HG03108 (cell line): ENCODE measurements at regions not wholly inside any gene's neighbourhood (a gene's known extent, or its start where the extent isn't known, plus 50 kb on each side); places are given as distances from the start of the nearest gene placed in this dataset.

Source experiments
- ATAC-seq: cut with Tn5 transposase; IDR thresholded peaks from one replicate; pipeline ENCODE4 v1.9.1; 2021; ENCODE audit warnings: moderate library complexity; ENCODE audit not compliant: unreplicated experiment

DNA sequence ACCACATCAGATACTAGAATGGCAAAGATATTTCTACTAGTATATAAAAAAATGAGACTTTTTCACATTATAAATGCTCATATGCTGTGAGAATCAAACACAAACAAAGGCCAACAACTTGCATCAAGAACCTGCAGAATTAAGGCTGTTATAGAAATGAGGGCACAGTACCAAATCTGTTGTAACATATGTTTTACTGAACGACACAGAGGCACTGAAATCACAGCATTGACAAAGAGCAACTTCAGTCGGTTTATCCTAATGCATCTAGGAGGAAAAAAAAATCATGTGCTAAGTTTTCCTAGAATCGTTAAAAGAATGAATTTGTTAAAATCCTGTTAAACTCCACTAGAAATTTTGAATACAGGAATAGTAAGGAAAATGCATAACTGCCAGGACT, 617.4 kb upstream of the NETO1 start:
- ATAC-seq = no peak

DNA sequence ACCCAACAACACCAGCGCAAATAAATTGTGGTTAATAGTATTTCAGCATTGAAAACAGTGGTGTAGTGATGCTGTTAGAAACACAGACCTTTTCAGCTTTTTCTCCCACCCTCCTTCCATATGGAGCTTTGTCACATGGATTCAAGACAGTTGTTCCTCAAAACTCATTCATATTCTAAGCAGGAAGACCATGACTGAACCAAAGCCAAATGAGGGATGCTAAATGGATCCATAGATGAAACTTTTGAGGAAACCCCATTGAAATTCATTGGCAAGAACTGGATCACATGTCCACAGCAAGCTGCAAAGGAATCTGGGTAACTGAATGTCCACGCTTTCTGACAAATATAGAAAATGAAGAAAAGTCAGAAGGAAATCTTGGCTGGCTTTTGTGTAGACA, 615.1 kb upstream of the NETO1 start:
- no peak for ATAC-seq

DNA sequence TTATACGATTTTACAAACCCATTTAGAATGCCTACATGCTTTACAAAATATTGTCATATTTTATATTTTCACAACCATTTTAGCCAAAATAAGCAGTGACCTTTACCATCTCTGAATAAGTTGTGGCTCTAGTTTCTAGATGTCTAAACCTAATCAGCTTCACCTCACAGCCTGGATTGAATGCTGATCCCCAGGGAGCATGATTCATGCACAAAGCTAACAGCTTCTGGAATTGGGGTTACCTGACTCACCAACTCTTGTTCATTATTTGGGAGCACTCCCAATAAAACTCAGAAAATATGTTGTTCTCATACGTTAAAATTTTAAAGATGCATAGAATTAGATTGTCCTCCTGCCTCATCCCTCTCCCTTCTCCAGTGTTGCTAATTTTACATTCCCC, 611.7 kb upstream of the NETO1 start:
- ATAC-seq = no peak

DNA sequence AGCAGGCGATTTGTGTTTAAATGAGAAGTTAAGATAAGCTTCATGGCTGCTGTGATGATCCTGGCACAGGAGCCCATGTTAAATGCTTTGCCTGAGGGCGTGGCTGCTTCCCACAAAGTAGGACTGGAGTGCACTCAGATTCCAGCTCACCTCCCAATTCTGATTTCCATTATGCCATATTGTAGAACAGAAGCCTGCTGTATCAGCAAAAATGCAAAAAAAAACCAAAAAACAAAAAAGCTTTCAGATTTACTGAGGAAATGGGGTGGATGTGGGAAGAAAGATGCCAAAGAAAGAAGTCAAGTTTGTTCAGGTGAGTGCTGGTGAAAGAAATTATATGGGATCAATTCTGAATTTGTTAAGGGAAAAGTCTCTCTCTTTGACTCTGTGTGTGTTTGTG, 610.4 kb upstream of the NETO1 start:
- no peak for ATAC-seq

DNA sequence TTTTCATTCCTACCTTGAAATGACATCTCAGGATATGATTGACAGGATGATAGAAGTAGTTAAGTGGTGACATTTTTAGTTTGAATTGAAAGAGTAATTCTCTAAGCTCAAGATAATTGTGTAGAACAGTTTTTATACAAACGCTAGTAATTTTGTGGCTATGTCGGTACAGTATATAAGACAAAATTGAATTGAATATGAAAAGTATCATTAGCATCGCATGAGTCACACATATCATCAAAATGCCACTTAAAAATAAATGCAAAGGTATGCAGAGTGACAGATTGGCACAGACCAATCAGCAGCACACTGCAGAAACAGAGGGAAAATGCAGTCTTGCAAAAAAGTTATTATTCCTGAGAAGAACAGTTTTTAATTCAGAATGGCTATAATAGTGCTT, 608.2 kb upstream of the NETO1 start:
- ATAC-seq = no peak

DNA sequence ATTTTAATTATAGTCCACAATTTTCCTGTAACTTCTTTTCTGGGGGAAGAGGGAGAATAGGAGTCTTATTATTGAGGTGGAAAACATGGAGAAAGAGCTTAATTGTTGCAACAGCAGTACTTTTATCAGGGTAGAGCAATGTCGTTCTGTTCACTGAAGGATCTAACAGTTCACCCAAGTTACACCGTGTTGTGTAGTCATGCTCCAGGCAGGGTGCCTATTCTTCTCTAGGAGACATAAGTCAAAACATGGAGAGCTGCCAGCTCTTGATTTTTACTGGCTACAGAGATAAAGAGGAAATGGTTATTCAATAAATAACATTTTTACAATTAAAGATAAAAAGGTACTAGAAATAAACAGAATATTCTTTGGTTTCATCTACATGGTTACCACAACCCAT, 594.3 kb upstream of the NETO1 start:
- ATAC-seq = no peak

DNA sequence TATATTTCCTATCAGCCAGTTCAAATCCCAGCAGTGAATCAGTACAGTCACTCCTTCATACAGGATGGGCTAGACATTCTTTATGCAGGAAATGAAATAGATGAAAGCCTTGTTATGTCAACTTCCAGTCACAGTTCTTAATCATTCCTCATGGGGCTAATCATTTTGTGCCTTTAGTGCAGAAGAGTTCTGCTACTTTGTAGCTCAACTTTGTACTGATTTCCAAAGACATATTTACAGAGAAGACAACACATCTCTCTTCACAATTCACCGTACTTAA, 593.9 kb upstream of the NETO1 start:
- ATAC-seq = no peak

DNA sequence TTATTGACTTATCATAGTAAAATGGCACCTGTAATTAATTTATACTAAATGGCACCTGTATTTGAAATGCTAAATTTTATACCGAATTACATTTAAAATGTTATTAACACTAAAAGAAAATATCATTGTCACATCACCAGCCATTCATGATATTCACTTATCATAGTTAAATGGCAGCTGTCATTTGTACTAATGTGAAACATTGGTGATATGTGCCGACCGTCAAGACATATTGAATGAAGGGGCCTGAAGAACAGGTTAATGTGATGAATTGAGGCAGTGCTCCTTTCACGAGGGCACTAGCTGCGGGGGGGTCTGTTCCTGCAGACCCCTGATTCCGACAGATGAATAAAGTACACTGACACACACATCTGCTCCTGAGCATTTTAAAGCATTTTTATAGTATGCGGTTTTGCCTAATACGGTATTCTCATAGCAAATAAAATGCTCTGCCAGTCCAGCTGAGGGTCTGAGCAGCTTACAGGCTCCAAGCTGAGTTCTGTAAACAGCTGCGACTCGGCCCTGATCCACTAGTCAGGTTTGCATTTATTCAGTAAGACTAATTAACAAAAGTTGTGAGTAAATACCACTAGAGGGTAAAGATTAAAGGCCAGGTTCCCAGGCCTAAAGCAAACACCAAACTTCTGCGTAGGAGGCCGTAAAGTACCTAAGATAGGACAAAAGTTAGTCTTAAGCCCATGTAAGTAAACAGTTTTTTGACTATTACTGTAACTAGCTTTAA, 593.4 kb upstream of the NETO1 start:
- ATAC-seq = no peak

DNA sequence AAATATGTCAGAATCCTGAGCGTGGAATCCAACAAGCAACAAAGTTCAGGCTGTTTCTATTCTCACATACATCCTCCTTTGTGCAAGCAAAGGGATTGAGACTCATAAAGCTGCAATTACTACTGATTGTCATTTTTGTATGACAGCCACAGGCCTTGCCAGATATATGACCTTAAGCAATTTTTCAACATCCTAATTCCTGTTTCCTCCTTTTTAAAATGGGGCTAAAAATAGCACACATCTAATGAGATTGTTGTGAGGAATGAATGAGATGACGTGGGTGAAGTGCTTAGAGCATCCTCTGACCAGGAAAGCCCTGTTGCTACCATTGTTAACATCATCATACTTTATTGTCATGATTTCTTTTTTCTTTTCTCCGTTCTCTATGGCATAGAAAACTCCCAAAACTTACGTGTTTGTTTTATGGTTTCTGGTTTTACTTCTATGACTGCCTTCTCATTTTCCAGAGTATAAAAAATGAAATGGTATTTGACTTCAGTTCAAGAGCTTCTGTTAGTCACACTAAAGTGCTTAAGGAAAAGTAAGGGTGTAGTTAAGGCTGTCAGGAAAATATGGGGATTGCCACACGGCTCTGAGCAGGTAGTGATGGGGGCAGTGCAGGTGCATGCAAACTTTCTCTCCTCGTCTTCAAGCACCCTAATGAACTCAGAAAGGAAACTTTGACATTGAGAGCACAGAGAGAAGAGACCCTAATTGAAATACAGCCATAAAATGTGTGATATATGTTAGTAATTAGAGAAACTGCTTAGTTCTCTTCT, 590.6 kb upstream of the NETO1 start:
- ATAC-seq = no peak

DNA sequence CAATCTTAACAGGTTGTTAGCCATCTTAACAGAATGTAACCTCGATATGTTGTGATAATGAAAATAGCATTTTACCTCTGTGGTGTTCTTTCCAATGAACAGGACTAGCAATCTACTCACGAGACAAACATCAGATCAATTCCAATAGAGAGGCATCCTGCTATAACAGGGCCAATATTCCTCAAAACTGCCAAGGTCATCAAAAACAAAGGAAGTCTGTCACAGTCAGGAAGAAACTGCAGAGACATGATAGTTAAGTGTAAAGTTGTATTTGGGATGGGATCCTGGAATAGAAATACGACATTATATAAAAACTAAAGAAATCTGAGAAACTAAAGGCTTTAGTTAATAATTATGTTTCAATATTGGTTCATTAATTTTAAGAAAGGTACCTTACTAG, 588.9 kb upstream of the NETO1 start:
- no peak for ATAC-seq

DNA sequence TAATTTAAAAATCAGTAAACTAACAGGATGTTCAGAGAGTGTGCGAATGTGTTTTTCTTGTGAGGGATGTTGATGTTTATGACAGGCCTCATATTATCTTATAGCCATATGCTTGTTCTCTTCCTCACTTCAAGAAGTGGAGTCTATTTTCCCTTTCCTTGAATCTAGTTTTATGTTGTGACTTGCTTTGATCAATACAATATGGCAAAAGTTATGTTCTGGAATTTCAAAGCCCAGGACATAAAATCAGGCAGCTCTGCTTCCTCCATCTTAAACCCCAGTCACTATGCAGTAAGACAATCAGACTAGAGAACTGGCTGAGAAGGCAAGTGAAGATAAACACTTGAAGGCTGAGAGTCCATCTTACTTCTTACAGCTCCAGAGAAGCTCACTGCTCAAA, 585.1 kb upstream of the NETO1 start:
- no peak for ATAC-seq

DNA sequence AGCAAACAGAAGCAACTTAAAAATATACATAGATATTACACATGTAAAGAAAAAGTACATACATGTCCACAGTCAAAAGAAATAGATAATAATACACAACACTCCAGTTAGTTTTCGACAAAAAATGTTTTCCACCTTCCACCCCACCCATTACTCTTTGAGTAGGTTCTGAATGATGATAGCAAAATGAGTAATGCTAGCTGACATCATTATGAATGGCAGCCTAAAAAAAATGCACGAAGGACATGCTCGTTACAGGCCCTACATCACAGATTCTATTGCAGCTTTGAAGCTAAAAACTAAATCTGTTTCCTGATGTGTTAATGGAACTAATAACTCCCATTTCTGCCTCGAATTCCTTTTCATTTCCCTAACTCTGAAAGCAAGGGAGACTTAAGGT, 578.7 kb upstream of the NETO1 start:
- no peak for ATAC-seq

DNA sequence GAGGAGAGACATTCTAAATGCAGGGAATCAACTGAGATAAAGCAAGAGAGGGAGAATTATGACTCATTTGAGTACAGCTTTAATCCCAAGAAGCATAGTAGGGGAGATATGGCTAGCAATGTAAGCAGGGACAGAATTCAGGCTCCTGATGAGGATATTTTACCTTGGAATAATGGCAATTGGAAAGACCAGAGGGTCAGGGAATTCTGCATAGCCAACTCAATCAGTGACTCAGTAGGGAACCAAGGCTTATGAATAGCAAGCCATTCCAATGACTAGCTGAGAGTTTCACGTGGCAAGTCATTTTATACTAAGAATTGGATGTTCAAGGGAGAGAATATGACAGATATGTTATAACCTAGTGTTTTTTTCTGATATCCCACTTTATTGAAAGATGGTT, 563.8 kb upstream of the NETO1 start:
- no peak for ATAC-seq

DNA sequence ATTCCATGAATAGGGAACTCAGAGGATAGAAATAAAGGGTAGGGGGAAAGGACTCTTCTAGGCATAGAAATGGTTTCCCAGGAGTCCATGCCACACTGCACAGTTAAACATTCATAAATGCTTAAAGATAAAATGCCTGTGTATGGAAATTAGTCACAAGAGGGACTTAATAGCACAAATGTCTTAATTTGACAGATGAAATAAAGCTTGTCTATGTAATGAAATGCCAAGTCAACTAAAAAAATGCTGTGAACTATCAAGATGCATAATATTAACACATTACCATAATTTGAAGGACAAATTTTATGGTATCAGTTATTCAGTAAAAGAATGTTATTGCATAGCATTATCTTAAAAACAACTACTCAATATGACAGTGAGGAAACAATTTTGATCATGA, 553.2 kb upstream of the NETO1 start:
- ATAC-seq = no peak

DNA sequence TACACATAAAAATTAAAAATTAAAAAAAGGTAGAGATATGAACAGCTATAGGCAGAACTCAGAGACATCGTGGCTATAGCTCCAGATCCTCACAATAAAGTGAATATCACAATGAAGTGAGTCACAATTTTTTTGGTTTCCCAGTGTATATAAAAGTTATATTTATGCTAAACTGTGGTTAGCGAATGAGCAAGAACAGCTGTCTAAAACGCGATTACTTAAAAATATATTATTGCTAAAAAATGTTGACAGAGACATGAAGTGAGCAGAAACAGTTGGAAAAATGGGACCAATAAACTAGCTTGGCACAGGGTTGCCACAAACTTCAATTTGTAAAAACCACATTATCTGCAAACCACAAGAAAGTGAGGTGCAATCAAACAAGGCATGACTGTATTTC, 551.7 kb upstream of the NETO1 start:
- ATAC-seq = no peak

DNA sequence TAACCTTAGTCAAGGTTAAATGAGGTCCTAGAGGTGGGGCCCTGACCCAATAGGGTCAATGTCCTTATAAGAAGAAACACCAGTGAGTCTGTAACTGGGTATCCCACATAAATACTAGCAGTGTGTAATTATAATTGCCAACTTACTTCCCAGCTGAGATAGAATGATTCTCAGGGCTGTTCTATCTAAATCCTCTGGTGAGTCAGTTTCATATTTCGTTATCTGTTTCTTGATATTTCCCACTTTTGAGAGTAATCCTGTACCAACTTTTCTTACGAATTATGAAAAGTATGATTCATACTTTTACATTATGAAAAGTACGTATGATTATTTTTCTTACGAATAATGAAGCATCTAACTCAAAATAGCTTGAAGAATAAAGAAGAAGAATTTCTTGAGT, 546.8 kb upstream of the NETO1 start:
- ATAC-seq = no peak

DNA sequence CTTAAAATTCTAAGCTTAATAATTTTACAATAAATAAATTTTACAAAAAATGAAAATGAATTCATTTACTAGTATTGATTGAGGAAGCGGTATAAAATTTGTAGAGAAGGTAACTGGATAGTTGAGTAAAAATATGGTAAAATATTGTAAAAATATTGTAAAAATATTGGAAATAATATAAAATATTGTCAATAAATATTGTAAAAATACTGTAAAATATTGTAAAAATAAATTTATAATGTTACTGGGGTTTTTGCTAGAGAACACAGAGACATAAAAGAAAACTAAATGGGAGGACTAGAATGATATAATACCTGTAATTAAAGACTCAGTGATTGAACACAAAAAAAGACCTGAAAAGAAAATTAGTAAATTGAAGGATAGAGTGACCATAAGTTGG, 546.3 kb upstream of the NETO1 start:
- ATAC-seq = no peak

DNA sequence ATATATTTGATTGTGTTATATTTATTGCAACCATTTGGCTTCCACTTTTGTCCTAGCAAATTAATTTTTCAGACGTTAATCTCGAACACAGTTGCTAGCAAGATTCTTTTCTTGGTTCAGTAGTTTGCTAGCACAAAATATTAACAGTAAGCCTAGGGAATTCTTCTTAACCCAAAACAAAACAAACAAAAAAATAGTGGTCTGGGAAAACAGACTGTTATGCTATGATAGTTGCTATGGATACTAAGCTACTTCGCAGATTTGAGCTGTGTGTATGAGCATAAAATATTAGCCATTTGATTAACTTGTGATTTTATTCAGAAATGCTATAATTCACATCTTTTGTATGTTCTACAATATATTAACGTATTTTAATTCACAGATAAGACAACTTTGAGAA, 541.5 kb upstream of the NETO1 start:
- no peak for ATAC-seq

DNA sequence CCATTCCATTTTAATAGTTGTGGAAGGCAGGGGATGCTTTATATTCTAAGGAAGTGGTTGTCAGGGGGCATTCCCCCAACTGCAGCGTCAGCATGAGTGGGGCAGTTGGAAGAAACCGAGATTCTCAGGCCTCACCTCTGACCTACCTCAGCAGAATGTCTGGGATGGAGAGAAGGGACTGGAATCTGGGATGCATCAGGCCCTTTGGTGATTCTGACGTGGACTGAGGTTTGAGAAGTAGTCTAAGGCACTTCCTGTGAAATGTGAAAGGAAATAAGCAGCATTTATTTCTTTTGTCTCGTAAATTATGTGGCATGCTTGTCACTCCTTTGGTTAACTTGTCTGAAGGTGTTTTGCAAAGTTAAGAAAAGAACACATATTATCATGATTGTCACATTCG, 540.7 kb upstream of the NETO1 start:
- ATAC-seq = no peak

DNA sequence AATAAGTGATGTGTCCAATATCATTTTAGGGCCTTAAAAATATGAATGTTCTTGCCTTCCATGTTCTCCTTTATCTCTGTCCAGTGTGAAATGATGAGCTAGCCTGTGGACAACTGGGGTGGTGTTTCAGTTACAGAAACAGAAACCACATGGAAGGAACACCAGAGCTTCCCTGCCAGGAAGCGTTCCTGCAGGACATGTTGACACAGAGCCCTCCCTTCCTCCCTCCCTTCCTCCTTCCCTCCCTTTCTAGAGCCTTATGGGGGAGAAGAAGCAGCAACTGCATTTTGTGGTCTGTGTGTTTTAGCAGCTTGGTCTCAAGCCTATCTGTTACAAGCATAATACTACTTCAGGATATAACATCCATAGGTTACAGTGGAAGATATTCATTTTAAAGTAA, 539.7 kb upstream of the NETO1 start:
- no peak for ATAC-seq

DNA sequence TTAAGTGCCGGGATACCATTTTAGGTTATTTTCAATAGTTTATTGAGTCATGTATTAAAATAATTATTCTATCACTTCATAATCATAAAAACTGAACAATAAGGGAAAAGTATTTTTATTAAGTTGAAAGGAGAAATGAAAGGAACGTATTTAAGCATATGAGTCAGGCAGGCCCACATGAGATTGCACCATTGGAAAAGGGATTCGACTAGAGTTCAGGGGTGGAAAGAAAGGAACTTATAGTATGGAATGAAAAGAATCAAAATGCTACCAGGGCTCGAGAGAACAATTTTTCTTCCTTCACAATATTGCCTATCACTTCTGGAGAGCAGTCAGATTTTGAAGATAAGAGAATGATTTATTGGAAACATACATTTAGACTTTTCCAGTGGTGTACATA, 516.5 kb upstream of the NETO1 start:
- no peak for ATAC-seq

DNA sequence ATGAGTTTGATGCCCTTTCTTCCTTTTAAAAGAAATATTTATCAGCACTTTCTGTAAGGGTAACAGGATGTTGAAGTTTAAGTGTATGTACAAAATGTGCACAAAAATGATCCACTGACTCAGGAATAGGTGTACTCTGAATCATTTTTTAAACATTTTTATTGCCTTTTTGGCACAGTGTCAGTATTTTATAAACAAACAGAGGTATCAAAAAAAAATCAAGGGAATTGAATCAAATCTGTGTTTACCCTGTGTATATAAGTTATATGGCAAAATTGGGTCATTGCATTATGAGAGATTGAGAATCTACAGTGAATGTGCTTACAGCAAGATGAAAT, 513.9 kb upstream of the NETO1 start:
- no peak for ATAC-seq

DNA sequence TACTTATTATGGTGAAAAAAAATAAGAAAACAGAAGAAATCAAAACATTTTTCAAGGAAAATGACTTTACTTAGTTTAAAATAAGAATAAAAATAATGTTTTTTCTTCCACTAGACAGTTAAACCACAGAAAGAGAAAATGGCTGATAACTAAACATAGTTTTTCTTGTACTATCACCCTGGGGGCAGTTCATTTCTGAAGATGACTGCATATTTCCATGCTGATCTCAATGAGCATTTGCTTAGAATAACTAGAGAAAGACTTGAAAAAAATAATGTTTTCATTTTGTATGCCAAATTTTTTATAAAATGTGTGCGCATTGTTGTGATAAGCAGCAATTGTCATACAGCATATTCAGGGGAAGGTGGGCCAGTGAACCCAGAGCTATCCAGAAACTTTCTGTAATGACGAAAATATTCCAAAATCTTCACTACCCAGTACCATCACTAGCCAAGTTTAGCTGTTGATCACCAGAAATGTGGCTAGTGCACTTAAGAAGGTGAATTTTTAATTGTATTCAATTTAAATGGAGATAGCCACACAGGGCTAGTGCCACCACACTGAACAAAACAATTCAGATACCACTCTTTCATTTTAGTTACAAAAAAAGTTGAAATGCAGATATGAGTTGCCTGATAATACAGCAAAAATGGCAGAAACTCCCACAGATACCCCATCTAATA, 513.4 kb upstream of the NETO1 start:
- ATAC-seq = no peak
